C4-2B (cell line): ENCODE measurements at regions not wholly inside any gene's neighbourhood (a gene's known extent, or its start where the extent isn't known, plus 50 kb on each side); places are given as distances from the start of the nearest gene placed in this dataset.

ENCODE experiments used
- H3K27ac ChIP-seq: fragments of 450-650 bp; 2 replicates; pipeline ENCODE4 v1.5.1; 2017
- CTCF ChIP-seq: fragments of 450-650 bp; conservative IDR thresholded peaks from 2 replicates; pipeline ENCODE4 v1.5.1; 2017; ENCODE audit warnings: mild to moderate bottlenecking
- ZFX ChIP-seq: fragments of 450-650 bp; IDR thresholded peaks from 2 replicates; pipeline ENCODE4 v1.6.1; 2017

GRCh38 chr10:10165415-10165814 is 852.3 kb upstream of the CELF2 start:
- no peak for TF ChIP-seq ZFX
- no peak for TF ChIP-seq CTCF
- no peak overlapping the region for H3K27ac ChIP-seq

GRCh38 chr10:10178476-10178875 is 839.2 kb upstream of the CELF2 start:
- no peak overlapping the region for H3K27ac ChIP-seq
- TF ChIP-seq ZFX (no peak), CTCF (no peak)

- no peak for TF ChIP-seq CTCF
- no peak for TF ChIP-seq ZFX
- no peak overlapping the region for H3K27ac ChIP-seq
These were observed 823.8 kb upstream of the CELF2 start for GRCh38 chr10:10193848-10194247.

GRCh38 chr10:10196701-10197100 is 821.0 kb upstream of the CELF2 start:
- no peak overlapping the region for H3K27ac ChIP-seq
- TF ChIP-seq ZFX = no peak
- TF ChIP-seq CTCF = no peak

- H3K27ac ChIP-seq = no peak overlapping the region
- TF ChIP-seq CTCF (no peak), ZFX (no peak)
These were observed 820.2 kb upstream of the CELF2 start for GRCh38 chr10:10197423-10197822.

- TF ChIP-seq CTCF (no peak), ZFX (no peak)
- H3K27ac ChIP-seq = no peak overlapping the region
These were observed 819.3 kb upstream of the CELF2 start for GRCh38 chr10:10198363-10198762.

GRCh38 chr10:10204415-10204814 is 813.3 kb upstream of the CELF2 start:
- TF ChIP-seq ZFX (no peak), CTCF (no peak)
- no peak overlapping the region for H3K27ac ChIP-seq
